Hippocampal formation (tissue), 2 donors: ENCODE measurements at regions not wholly inside any gene's neighbourhood (a gene's known extent, or its start where the extent isn't known, plus 50 kb on each side); places are given as distances from the start of the nearest gene placed in this dataset.
"Not testable (repeated sequence)": the region's sequence is repeated elsewhere in the genome, so short reads cannot be mapped to it uniquely, and the experiment has no call there.

Source experiments
- DNase-seq, 2 donors: peaks; one replicate each; lab custom pipeline; 2025; lab: John Stamatoyannopoulos, UW

DNA sequence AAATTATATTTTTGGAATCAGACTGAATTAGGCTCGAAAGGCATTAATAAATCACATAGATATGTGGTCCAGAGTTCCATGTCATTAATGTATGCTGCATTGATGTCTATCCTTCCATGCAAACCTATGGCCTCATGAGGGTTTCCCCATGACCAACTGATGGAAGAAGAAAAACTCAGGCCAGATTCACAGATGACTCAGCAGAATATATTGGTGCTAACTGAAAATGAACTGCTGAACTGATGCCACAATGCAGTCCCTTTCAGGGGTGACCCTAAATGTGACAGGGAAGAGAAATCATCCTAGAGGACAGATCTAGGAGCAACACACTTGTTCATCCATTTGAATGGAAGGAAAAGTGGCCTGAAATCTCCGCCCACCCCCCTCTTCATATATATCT, 110.5 kb upstream of the KCND3 start:
- DNase-seq: no peak

DNA sequence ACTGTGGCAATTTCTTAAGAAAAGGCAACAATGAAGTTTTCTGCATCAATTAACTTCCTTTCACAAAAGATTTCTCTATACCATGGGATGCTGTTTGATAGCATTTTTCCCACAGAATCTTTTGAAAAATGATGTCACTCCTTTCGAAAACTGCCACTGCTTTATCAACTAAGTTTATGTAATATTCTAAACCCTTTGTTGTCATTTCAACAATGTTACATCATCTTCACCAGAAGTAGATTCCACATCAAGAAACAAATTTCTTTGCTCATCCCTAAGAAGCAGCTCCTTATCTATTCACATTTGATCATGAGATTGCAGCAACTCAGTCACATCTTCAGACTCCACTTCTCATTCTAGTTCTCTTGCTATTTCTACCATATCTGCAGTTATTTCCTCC, 116.1 kb upstream of the KCND3 start:
- DNase-seq: no peak

DNA sequence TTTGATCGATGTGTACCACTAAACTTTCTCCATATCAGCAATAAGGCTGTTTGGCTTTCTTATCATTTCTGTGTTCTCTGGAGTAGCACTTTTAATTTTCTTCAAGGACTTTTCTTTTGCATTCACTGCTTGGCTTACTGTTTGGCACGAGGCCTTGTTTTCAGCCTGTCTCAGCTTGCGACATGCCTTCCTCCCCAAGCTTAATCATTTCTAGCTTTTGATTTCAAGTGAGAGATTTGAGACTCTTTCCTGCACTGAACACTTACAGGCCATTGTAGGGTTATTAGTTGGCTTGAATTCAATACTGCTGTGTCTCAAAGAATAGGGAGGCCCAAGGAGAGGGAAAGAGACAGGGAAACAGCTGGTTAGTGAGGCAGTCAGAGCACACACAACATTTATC, 120.6 kb upstream of the KCND3 start:
- DNase-seq: no peak

DNA sequence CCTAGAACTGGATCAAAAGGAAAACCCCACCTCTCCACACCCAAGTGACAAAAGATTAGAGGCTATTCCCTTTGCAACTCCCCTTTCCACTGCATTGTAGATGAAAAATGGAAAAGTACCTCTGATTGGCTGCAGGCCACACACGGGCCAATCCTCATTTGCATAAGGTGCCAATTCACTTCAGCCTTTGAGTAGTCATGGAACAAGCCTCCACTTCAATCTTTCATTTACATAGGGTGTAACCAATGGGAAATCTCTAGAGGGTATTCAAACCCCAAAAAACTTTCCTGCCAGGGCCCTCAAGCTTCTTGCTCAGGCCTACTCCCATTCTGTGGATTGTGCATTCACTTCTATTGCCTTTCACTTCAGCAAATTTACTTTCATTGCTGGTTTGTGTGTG, 122.3 kb upstream of the KCND3 start:
- DNase-seq: no peak

DNA sequence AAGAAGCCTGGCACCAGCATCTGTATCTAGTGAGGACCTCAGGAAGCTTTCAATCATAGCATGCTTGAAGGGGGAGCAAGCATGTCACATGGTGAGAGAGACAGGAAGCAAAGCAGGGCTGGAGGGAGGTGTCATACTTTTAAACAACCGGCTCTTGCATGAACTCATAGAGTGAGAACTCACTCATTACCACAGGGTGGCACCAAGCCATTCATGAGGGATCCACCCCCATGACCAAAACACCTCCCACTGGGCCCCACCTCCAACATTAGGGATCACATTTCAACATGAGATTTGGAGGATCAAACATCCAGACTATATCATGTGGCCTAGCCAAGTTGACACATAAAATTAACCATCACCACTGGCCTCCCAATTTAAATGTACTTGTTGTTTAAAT, 125.1 kb upstream of the KCND3 start:
- DNase-seq: no peak

DNA sequence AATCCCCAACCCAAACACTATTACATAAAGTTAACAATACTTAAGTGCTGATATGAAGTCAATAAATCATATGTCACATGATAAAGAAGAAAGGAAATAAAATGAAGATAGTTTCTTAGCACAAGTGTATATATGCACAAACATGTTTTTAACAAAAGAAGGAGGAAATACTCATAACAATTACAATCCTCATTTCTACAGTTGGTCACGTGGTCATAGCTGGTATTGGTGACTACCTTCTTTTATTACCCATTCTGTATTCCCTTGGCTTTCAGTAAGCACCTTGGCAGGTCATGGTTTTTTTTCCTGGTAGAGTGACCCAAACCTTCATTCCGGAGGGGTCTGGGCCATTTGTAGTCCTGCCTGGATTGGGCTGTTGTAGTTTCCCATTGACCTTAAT, 137.1 kb upstream of the KCND3 start:
- DNase-seq: no peak

DNA sequence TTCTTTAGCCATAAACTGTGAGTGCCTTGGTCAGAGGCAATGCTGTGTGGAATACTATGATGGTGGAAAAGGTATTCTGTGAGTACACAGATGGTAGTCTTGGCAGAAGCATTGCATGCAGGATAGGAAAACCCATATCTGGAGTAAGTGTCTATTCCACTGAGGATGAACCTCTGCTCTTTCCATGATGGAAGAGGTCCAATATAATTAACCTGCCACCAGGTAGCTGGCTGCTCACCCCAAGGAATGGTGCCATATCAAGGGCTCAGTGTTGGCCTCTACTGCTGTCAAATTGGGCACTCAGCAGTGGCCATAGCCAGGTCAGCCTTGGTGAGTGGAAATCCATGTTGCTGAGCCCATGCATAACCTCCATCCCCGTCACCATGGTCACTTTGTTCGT, 138.1 kb upstream of the KCND3 start:
- not testable (repeated sequence) for DNase-seq

DNA sequence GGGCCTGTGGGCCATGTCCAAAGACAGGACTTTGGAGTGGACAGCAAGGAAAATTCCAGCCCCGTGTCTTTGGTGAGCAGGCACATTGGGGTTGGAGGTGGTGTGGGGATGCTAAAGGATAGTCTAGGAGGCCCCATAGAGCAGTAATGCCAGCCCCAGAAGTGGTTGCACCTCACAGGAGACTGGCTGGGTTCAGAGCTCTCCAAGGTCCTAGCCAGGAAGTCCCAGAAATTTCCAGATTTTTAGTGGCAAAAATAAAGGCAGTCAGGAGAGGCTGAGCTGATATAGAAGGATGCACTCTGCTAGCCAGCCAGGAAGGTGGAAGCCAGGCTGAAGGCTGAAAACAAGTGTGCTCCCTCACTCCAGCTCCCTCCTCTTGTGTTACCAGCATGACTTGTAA, 144.0 kb upstream of the KCND3 start:
- DNase-seq: no peak

DNA sequence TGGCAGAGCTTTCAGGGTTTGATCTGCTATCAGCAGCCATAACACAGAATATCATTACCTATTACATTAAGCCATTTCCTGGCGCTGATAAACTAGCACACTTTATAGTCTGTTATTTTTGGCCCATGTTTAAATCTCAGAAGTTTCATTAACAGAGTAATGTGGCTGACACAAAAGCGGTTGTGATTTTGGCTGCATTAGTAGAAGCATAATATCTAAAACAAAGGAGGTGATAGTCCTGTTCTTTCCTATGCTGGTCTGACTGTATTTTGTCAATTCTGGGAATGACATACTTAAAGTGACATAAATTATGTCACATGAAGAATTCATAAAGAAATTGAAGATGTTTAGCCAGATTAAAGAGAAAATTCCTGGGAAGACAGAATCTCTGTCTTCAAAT, 151.3 kb upstream of the KCND3 start:
- no peak for DNase-seq

DNA sequence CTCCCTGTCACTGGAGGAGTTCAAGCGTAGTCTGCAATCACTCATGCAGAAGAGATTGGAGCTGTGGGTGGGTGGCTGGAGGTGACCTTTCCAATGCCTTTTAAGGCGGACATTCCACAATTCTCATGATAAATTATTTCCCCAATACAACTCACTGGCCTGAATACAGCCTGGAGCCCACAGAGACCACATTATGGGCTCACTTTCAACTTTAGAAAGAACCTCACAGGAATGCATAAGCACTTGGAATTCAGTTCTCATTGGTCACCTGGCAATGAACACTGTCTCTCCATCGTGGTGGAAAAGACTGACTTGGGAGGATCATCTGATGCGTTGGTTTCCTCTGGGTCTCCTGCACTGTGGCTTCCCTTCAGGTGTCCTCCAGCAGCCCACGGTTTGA, 151.8 kb upstream of the KCND3 start:
- DNase-seq: no peak

DNA sequence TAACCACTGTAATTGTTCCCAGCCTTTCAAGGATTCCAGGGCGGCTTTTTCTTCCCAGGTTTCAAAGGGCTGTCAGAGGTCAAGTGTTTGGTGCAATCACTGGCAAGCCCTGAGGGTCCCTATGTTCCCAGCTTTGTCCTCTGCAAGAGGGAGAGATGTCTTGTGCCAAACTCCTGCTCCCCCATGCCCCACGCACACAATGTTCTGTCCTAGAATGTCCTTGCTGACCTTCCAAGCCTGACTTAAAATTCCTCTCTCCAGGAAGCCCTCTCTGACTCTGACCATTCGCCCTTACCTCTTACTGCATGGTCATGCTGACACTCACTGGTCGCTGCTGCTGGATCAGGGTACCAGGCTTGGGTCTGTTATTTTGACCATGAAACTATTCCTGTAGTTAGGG, 152.5 kb upstream of the KCND3 start:
- DNase-seq: no peak

DNA sequence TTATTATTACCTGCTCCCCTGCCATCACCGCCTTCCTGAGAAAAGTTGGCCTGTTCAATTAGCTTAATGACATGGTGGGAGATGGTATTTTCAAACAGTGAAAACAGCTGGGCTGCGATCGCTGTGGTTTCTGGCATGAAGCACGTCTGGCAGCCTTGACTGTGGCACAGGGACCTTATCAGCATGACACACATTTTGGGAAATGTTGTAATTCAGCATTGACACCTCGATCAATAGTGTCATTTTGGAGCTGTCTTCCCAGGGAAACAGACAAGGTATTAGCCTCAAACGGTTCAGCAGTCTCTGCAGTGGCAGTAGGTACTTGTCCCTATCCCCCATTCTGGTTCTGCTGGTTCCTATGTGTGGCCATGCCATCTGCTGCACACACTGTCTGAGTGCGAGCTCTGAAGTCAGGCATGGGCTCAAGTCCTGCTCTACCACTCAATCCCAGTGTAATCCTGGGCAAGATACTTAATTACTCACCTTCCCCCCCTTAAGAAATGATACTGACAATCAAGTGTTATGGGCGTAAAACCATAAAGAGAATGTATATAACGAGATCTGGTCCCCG, 154.5 kb upstream of the KCND3 start:
- DNase-seq: no peak

DNA sequence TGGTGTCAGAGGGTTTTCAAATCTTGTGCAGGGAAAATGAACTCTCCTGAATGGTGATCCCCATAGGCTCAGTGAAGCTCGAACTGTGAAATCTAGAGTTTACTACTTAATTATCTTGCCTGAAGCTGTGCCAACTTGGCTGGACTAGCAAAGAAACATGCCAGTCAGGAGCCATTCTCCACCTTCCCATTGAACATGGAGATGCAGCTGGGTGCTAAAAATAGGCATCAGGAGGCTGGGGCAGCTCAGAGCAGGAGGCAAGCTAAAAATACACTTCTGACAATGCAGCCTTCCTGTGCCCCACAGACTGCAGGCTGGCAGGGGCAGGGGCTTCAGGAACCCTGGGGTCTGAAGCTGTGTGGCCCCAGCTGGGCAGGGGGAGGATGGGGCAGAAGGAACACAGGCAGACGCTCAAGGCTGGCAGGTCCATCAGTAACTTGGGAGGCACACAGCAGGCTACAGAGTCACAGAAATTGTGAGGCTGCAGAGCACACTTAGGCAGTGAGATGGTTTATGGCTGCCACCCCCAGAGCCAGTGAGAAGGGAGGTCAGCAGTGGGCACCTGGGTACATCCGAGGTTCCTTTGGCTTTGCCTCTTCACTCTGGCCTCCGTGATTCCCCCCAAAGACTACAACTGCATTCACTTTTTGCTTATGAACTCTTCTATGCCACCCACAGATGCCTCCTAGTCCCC, 155.4 kb upstream of the KCND3 start:
- DNase-seq: no peak

DNA sequence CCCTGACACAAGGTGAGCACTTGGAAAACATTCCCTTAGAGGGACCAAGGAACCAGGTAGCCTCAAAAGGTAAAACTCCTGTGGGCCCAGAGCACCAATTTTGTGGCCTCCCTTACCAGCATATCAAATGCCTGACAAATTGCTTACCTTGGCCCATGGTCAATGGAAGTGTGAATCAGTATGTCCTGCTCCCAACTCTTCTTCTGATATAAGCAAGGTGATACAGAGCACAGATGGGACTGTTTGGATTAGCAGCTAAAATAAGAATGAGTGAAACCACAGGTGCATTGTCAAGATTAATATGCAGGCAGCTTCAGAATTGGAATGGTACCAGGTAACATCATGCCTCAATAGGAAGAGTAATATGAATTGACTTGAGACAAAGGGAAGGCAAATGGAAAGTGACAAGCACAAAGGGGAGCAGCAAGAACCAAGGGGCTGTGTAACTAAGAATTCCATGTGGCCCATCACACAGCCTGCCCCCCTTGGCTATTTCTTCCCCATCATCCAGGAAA, 156.8 kb upstream of the KCND3 start:
- DNase-seq: no peak

DNA sequence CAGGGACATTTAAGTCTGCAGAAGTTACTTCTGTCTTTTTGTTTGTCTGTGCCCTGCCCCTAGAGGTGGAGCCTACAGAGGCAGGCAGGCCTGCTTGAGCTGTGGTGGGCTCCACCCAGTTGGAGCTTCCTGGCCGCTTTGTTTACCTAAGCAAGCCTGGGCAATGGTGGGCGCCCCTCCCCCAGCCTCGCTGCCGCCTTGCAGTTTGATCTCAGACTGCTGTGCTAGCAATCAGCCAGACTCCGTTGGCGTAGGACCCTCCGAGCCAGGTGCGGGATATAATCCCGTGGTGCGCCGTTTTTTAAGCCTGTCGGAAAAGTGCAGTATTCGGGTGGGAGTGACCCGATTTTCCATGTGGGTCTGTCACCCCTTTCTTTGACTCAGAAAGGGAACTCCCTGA, 170.7 kb upstream of the KCND3 start:
- DNase-seq: not testable (repeated sequence)

DNA sequence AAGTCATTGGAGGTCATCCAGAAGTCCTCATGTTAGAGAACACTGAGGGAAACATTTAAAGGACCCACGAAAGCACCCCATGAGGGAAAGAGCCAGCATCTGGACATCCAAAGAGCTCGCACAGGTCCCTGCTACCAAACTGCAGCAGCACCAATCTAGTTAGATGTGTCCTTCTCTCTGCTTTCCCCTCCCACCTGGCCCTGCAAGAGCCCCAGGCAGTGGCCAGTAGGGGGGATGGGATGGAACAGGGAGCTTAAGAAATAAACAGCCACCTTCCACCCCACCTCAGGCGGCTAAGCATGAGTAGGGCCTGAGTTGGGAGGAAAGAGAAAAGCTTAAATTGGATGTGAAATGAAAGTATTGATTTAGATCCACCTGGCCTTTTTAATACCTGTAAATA, 175.9 kb upstream of the KCND3 start:
- DNase-seq: no peak

DNA sequence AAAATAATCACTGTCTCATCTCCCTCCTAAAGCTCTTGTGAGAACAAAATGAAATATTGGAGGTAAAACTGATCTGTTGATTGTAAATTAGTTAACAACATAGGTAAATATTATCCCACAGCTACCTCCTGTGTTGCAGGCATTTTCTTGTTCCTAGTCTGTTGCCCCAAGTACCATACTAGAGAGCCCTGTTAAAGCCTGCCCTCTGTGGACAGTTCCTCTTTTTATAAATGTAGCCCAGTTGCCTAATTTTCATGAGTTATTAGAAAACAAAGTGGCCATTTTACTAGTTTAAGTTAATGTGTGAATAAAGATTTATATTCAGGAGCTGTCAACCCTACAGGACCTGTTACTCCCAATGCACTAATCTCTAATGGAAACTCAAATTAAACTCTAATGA, 180.0 kb upstream of the KCND3 start:
- DNase-seq: no peak

DNA sequence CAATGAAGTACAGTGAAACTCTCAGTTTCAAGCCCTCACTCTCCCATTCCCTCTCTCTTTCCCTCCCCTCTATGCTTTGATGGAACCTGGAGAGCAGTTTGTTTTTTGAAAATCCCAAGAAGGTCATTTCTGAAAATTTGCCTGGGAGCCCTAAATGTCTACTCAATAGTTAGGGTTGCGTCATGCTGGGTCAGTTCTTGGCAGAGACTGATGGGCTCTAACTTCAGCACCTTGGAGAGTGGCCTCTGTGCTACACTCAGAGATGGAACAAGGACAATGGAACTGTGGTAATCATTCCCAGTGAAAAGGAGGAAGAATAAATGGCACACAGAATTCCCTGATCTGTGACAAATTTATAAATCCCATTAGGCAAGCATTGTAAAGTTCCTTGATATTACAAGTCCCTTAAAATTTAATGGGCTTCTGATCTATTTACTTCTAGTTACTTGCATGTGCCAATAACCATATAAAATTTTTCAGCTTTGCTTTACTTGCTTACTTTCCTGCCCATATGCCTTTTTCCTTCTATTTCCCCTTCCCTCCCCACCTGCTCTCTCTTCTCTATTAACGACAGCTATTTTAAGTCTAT, 182.9 kb upstream of the KCND3 start:
- no peak for DNase-seq

DNA sequence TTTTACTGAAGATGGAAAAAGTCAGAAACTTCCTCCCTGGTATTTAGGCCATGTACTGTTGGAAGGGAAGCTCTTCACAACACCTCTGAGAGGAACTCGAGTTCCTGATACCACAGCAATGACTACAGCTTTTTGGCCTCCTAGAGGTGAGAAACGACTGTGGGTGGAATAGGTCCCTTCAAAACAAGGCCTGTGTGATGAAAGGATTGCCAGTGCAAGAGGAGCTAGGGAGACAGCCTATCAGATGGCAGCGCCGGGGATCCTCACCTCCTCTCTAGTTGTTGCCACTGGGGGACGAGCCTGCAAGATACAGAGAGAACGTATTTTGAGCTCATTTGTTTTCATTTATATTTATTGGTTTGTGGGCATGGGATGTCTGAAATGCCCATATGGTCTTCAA, 187.8 kb upstream of the KCND3 start:
- DNase-seq: no peak

DNA sequence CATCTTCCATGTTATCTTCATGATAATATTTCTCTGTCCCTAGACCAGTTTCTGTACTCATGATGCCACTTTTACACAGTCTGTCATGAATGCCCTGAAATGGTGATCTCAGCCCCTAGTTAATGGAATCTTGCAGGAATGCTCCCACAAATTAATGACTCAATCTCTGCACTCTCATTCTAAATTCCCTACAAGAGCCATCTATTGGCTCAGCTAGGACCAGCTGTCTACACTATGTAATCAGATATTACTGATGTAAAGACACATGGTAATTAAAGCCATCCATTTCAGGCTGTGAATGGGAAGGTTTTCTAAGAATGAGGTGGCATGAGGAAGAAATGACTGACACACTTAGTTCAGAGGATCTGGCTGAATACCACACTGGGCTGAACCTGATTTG, 199.1 kb upstream of the KCND3 start:
- DNase-seq: no peak

DNA sequence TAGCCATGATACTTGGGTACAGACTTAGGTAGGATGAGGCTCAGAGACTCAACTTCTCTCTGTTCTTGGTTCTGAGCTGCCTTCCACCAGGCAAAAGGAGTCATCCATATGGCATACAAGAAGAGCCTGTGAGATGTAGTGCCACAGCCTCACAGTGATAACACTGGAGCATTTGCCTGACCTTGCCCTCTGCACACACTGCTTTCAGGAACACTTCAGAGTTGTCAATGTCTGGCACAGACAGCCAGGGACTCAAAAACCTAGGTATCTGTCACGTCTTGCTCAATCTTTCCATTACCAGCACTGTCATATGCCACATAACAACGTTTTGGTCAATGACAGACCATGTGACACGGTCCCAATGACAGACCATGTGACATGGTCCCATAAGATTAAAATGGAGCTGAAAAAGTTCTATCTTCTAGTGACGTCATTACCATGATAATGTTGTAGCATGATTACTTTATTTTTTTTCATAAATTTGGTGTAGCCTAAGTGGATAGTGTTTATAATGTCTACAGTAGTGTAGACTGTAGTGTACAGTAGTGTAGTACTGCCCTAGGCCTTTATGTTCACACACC, 199.9 kb upstream of the CTTNBP2NL start:
- no peak for DNase-seq

DNA sequence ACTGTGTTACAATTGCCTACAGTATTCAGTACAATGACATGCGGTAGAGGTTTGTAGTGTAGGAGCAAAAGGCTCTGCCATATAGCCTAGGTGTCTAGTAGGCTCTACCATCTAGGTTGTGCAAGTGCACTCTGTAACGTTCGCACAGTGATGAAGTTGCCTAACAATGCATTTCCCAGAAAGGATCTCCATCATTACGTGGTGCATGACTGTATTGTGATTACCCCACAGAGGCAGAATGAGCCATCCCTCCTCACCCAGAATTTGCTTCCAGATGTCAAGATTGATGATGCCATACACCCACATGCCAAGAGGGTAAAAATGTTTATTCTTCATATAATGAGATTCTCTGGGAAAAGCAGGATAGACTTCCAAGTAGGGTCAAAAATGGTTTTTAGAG, 199.3 kb upstream of the CTTNBP2NL start:
- no peak for DNase-seq

DNA sequence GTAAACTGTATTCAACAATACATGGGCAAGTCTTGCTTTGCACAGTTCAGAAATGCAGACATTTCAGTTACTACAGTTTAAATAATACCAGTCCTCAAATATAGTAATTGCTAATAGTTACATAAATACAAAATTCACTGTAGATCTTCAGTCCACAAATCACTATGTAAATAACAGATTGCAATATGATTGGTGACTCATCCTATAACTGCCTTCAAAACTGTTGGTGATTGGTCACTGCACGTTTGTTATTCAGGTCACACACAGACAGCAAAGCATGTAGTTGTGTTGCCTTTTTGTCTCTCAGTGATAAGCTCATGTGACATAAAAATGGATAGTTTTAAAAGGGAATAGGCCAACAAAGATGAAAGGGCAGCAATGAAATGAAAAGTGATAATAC, 186.5 kb upstream of the CTTNBP2NL start:
- DNase-seq: no peak
